Superior temporal gyrus (tissue), 1 donor: ENCODE measurements at regions not wholly inside any gene's neighbourhood (a gene's known extent, or its start where the extent isn't known, plus 50 kb on each side); places are given as distances from the start of the nearest gene placed in this dataset.
"Not testable (repeated sequence)": the region's sequence is repeated elsewhere in the genome, so short reads cannot be mapped to it uniquely, and the experiment has no call there.

ENCODE experiments used
- DNase-seq: peaks from one replicate; pipeline ENCODE4 v3.0.0-alpha.2; 2016; ENCODE audit errors: extremely low spot score

GRCh38 chr2:31736695-31737454 is 156.1 kb upstream of the SRD5A2 start:
- DNase-seq = no peak

DNA sequence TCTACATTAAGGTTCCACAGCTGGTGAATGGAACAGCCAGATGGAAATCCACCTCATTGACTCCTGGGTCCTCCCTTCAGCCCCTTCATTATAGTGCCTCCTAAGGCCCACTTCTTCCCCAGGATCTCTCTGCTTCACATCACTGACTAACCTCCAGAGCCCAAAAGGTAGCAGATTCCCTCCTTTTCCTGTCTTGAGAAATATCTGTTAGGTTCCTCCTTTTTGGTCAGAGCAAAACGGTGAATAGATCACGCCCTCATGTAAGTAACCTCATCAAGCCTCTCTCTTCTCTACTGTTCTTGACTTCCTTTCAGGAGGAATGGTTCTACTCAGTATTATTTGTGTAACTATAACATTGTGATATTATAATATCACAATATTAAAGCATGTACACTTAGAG is 155.0 kb upstream of the SRD5A2 start:
- DNase-seq = no peak

GRCh38 chr2:31729442-31730092 is 148.8 kb upstream of the SRD5A2 start:
- DNase-seq = no peak

- DNase-seq = no peak
Observed at GRCh38 chr2:31729065-31729439, 148.3 kb upstream of the SRD5A2 start.

- DNase-seq = no peak
Observed at GRCh38 chr2:31728406-31729064, 147.8 kb upstream of the SRD5A2 start.

- no peak for DNase-seq
Observed at GRCh38 chr2:31726457-31726856, 145.7 kb upstream of the SRD5A2 start.

DNA sequence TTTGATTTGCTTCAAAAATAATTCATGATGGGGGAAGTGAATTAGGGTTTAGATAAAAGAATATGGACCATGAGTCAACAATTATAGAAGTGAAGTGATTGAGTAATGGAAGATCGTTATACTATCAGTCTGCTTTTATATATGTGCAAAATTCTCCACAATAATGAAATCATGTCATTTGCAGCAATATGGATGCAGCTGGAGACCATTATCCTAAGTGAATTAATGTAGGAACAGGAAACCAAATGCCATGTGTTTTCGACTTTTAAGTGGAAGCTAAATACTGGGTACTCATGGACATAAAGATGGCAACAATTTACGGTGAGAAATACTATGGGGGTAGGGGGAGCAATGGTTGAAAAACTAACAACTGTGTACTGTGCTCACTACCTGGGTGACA is 144.7 kb upstream of the SRD5A2 start:
- no peak for DNase-seq

DNA sequence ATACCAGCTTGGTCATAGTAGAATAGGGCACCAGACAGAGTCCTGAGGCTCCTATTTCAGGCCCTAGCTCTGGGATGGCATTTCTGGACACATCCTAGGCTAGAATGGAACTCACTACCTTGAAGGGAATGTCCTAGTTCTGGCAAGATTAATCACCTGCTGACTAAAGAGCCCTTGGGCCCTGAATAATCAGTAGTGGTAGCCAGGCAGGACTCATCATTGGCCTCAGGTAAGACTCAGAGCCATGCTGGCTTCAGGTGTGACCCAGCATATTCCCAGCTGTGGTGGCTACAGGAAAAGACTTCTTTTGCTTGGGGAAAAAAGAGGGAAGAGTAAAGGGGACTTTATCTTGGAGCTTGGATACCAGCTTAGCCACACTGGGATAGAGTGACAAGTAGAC is 131.0 kb upstream of the SRD5A2 start:
- no peak for DNase-seq

DNA sequence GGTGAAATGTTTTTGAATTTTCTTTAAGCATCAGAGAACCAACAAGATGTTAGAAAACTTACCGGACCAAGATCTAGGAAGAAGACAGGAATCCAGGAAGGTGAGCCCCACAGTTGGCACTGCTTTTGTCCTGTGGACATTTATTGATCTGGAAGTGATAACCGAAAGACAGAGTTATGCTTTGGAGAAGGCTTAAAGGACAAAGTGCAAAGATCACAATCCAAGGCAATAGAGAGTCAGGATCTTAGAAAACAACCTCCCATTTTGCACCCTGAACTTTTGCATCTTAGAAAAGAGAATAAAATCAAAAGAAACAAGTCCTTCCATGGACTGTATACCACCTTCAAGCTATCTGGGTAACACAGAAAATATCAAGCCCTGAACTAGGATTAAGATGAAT is 129.4 kb upstream of the SRD5A2 start:
- DNase-seq = no peak

- DNase-seq = no peak
Observed at GRCh38 chr2:31707992-31708391, 127.3 kb upstream of the SRD5A2 start.

GRCh38 chr2:31704561-31705212 is 123.9 kb upstream of the SRD5A2 start:
- no peak for DNase-seq

DNA sequence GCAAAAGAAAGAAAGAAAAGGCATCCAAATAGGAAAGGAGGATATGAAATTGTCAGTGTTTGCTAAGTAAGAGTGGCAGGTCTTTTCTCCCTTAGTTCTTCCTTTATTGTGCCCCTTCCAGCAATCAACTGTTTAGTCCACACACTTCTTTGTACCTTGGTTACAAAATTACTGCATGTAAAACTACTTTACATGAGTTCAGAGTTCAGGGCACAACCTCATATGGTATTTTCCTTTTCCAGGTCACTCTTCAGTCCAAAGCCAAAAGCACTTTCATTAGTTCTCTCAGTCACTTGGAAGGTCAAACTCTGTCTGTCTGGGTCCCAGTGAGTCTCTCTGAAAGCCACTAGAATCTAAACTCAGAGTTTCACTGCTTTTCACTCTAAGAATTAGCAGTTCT is 122.5 kb upstream of the SRD5A2 start:
- DNase-seq = no peak

DNA sequence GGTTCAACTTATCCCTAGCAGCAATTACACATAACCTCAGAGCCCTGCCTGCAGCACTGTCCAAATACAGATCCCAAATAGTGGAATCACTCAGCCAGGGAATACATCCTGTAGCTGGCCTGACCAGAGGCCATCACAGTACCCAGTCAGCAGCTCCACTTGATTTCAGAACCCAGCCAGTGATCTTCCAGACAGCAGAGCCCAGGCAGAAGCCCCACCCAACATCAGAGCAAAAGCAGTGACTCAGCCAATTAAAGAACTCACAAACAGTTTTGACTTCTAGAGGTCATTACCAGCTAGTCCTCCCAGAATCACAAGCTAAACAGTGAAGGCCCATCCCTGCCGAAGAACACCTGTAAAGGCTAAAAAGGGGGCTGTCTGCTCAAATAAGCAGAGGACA is 118.0 kb upstream of the SRD5A2 start:
- no peak for DNase-seq

DNA sequence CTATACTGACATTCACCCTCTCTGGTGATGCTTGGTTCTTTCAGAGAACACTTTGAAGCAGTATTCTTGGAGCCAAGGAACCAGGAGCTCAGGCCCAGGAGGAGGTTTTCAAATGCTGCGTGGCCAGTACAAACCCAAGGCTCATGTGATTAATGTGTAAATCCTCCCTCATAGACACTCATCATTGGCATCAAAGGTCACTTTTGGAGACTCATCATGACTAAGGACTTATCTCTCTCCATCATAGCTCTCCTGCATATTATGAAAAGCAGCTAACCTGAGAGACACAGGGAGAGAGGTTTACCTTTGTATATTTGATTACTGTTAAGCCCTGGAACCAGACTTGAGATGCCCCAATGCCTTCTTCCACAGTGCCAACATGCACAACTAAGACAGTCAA is 115.3 kb upstream of the SRD5A2 start:
- no peak for DNase-seq

DNA sequence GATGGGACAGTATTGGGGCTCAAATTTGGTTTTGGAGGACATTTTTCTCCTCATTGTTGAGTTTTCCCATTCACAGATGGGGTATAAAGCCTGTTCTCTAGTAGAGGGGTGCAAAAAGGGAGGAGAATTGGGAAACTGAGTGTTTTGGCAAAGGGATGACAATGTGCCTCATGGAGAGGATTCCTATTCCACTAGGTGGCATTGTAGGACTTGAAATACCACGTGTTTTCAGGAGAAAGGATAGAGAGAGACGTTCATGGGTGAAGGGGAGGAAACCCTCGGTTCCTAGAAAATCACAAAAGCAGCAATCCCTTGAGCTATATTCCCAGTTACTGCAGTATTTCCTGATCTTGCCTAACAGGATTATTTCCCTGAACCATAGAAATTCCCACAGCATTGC is 113.7 kb upstream of the SRD5A2 start:
- DNase-seq = no peak

DNA sequence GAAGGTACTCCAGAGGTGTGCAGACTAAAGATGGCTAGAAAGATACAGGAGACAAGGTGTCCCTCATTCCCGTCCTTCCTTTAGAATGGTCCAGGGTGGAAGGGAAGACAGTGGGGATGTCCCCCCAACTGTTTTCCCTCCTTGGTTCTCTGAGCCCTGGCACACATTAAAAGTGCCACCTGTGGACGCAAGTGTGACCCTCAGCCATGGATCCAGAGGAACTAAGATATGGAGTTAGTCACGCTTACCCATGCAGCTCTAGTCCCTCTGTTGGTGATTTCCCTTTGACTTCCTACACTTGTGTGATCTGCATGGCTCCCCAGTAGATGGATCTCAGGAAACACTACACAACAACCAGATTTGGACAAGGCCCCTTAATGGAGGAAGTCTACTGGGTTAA is 113.1 kb upstream of the SRD5A2 start:
- DNase-seq = no peak

DNA sequence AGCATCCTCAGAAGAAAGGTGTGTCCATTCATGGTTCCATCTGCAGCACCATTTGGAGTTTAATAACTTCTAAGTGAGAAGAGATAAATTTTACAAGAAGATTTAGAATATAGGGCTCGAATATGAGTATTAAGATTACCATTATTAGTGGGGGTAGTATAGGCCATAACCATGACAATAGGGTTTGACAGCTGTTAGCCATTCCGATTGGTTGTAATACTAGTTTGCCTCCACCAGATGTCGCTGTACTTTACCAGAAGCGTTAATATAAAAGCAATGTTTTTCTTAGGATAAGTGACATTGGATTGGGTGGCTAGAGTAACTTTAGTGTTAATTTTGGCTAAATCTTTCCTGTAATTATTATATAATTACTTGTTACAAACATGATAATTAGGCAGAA is 107.5 kb upstream of the SRD5A2 start:
- no peak for DNase-seq

- DNase-seq = not testable (repeated sequence)
Observed at GRCh38 chr2:31683506-31683905, 102.8 kb upstream of the SRD5A2 start.

- DNase-seq = no peak
Observed at GRCh38 chr2:31675485-31675901, 94.8 kb upstream of the SRD5A2 start.

DNA sequence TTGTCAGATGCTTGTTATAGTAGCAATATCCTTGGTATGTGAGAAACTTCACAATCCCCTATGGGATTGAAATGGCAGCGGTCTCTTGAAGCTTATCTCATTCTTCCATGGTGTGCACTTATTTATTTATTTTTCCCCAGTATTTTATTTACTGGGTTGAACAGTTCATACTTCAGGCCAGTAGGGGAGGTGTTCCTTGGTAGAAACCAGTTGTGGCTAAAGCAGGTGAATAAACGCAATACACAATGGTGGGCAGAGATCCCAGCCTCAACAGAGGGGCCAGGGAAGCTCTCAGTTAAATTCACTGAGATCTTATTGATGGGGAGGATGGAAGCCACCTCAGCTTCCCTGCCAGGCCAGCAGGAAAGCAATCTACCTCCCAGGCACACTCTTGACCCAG is 93.7 kb upstream of the SRD5A2 start:
- DNase-seq = no peak

DNA sequence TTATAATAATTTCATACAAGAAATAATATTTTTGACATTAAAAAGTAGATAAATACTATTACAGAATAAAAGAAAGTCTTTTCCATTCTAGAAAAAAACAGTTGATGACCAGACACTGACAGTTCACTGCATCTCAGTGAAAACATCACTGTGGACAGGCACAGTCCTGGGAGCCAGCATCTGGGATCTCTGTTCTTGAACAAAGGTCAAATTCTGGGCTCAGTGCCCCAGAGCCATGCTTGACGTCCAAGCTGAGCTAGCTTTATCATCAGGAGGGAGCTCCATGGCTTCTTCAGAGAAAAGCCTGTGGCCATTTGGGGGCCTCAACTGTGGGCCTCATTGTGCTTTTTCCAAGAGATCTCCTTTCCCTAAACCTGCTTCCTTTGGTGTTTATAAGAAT is 86.1 kb upstream of the SRD5A2 start:
- no peak for DNase-seq

DNA sequence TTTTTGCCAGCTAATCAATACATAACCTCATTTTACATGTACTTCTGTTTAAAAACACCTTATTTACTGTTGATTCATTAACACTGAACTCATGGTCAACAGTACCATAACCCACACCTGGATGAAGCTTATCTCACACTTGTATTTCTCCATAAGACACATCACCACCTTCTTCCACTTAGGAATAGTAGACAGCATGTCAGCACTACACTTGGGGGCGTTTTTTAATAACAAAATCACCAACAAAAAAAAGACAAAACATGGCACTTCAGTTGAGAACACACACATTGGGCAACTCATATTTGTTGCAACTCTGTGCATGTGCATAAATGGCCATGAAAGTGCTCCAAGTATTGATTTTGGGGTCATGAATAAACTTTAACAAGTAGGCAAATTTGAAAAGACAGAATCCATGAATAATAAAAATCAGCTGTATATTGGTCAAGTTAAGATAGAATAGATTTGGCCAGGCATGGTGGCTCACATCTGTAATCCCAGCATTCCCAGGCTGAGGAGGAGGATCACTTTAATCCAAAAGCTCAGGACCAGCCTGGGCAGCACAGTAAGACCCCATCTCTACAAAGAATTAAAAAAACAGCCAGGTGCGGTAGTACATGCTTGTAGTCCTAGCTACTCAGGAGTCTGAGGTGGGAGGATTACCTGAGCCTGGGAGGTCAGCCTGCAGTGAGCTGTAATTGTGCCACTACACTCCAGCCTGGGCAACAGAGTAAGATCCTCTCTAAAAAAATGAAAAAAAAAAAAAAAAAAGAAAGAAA is 84.4 kb upstream of the SRD5A2 start:
- DNase-seq = no peak
